K562 (cell line): ENCODE measurements at regions not wholly inside any gene's neighbourhood (a gene's known extent, or its start where the extent isn't known, plus 50 kb on each side); places are given as distances from the start of the nearest gene placed in this dataset.
A peak's percentile ranks its signal among the peaks of the same experiment; 100 is the strongest.

Experiments
- BDP1 ChIP-seq: IDR thresholded peaks from 3 replicates; pipeline ENCODE4 v1.6.1; 2011; ENCODE audit not compliant: insufficient read length, insufficient read depth
- CBFA2T2 ChIP-seq: fragments of 450-650 bp; conservative IDR thresholded peaks from 2 replicates; pipeline ENCODE4 v1.6.1; 2017; ENCODE audit warnings: mild to moderate bottlenecking
- CHAMP1 ChIP-seq: fragments of 450-650 bp; IDR thresholded peaks from 2 replicates; pipeline ENCODE4 v1.6.1; 2016; ENCODE audit warnings: mild to moderate bottlenecking
- E2F1 ChIP-seq: sonication (generic); formaldehyde crosslinking; IDR thresholded peaks from 2 replicates; pipeline ENCODE4 v1.8.1; 2023; ENCODE audit warnings: mild to moderate bottlenecking, missing genetic modification reagents, moderate library complexity
- E2F3 ChIP-seq: fragments of 250-450 bp; sonication (Bioruptor Pico); IDR thresholded peaks from 2 replicates; pipeline ENCODE4 v1.4.0; 2020; ENCODE audit warnings: mild to moderate bottlenecking
- HNRNPK ChIP-seq: fragments of 200-400 bp; formaldehyde crosslinking; IDR thresholded peaks from one replicate; pipeline ENCODE4 v1.6.1; 2018; ENCODE audit warnings: mild to moderate bottlenecking, low read depth, low read length; ENCODE audit not compliant: poor library complexity, severe bottlenecking
- ID3 ChIP-seq, 2 experiments: fragments of 250-450 bp in 1 of 2; fragments of 450-650 bp in 1 of 2; sonication (Bioruptor Pico) in 1 of 2; IDR thresholded peaks; 2 replicates each; pipeline versions ENCODE4 v1.6.1 to v1.8.0; 2016 to 2021; ENCODE audit warnings: mild to moderate bottlenecking in 2 of 2, moderate library complexity in 2 of 2, missing compliant biosample characterization in 1 of 2, missing genetic modification characterization in 1 of 2
- KDM1A ChIP-seq, 2 experiments: fragments of 450-650 bp; IDR thresholded peaks; 2 replicates each; pipeline ENCODE4 v1.6.1; 2016; ENCODE audit warnings: mild to moderate bottlenecking in 2 of 2
- NFXL1 ChIP-seq: fragments of 450-650 bp; formaldehyde crosslinking; IDR thresholded peaks from 2 replicates; pipeline ENCODE4 v1.4.0; 2021; ENCODE audit warnings: mild to moderate bottlenecking
- POLR2G ChIP-seq: fragments of 200-400 bp; formaldehyde crosslinking; IDR thresholded peaks from 2 replicates; pipeline ENCODE4 v1.6.1; 2017; ENCODE audit warnings: low read depth, mild to moderate bottlenecking, antibody characterized with exemption, low read length, moderate library complexity
- RBFOX2 ChIP-seq: fragments of 200-400 bp; formaldehyde crosslinking; IDR thresholded peaks from 2 replicates; pipeline ENCODE4 v1.6.1; 2017; ENCODE audit warnings: low read depth, mild to moderate bottlenecking, low read length, moderate library complexity
- RCOR1 ChIP-seq, 2 experiments: IDR thresholded peaks; 2 replicates each; pipeline ENCODE4 v1.6.1; 2012; ENCODE audit warnings: low read depth in 2 of 2, low read length in 2 of 2, borderline replicate concordance in 1 of 2, improper control_type of control experiment in 1 of 2
- SMARCE1 ChIP-seq: fragments of 450-650 bp; IDR thresholded peaks from 2 replicates; pipeline ENCODE4 v1.7.1; 2016; ENCODE audit warnings: mild to moderate bottlenecking
- SRSF1 ChIP-seq: fragments of 200-400 bp; formaldehyde crosslinking; IDR thresholded peaks from 2 replicates; pipeline ENCODE4 v1.6.1; 2017; ENCODE audit warnings: mild to moderate bottlenecking, low read depth, low read length, moderate library complexity
- TAF15 ChIP-seq: fragments of 200-400 bp; formaldehyde crosslinking; IDR thresholded peaks from 2 replicates; pipeline ENCODE4 v1.6.1; 2017; ENCODE audit warnings: mild to moderate bottlenecking, low read depth, low read length, moderate library complexity
- TAF7 ChIP-seq: fragments of 450-650 bp; IDR thresholded peaks from 2 replicates; pipeline ENCODE4 v1.6.1; 2016; ENCODE audit warnings: missing genetic modification characterization, missing compliant biosample characterization
- ZC3H8 ChIP-seq: fragments of 450-650 bp; IDR thresholded peaks from 2 replicates; pipeline ENCODE4 v1.6.1; 2017
- ZNF197 ChIP-seq: fragments of 200-800 bp; sonication (Bioruptor generic); IDR thresholded peaks from 2 replicates; pipeline ENCODE4 v1.6.1; 2016; ENCODE audit warnings: low read depth, missing genetic modification characterization, missing compliant biosample characterization
- ZNF217 ChIP-seq: sonication (generic); formaldehyde crosslinking; IDR thresholded peaks from 2 replicates; pipeline ENCODE4 v1.8.0; 2022; ENCODE audit warnings: mild to moderate bottlenecking, missing genetic modification reagents
- TF ChIP-seq, protein P1 (sequence below): sonication (generic); formaldehyde crosslinking; IDR thresholded peaks from 2 replicates; pipeline ENCODE4 v1.8.0; 2022; ENCODE audit warnings: mild to moderate bottlenecking, missing genetic modification reagents

- TF ChIP-seq, protein P1, sequence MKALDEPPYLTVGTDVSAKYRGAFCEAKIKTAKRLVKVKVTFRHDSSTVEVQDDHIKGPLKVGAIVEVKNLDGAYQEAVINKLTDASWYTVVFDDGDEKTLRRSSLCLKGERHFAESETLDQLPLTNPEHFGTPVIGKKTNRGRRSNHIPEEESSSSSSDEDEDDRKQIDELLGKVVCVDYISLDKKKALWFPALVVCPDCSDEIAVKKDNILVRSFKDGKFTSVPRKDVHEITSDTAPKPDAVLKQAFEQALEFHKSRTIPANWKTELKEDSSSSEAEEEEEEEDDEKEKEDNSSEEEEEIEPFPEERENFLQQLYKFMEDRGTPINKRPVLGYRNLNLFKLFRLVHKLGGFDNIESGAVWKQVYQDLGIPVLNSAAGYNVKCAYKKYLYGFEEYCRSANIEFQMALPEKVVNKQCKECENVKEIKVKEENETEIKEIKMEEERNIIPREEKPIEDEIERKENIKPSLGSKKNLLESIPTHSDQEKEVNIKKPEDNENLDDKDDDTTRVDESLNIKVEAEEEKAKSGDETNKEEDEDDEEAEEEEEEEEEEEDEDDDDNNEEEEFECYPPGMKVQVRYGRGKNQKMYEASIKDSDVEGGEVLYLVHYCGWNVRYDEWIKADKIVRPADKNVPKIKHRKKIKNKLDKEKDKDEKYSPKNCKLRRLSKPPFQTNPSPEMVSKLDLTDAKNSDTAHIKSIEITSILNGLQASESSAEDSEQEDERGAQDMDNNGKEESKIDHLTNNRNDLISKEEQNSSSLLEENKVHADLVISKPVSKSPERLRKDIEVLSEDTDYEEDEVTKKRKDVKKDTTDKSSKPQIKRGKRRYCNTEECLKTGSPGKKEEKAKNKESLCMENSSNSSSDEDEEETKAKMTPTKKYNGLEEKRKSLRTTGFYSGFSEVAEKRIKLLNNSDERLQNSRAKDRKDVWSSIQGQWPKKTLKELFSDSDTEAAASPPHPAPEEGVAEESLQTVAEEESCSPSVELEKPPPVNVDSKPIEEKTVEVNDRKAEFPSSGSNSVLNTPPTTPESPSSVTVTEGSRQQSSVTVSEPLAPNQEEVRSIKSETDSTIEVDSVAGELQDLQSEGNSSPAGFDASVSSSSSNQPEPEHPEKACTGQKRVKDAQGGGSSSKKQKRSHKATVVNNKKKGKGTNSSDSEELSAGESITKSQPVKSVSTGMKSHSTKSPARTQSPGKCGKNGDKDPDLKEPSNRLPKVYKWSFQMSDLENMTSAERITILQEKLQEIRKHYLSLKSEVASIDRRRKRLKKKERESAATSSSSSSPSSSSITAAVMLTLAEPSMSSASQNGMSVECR (CRISPR knock-in tag): no peak
- TF ChIP-seq ZC3H8 (no peak), HNRNPK (no peak), POLR2G (no peak), BDP1 (no peak), RCOR1 (IDR thresholded peaks at IDR 0.05; ENCODE audit: borderline replicate concordance in 1 of 2, low read depth in 2 of 2, low read length in 2 of 2) (peak in 1 of 2 experiments; percentile 77; a peak in 1 of 4 replicates), TAF15 (no peak), SMARCE1 (peak; percentile 93), ID3 (CRISPR knock-in tag; IDR thresholded peaks at IDR 0.05) (no peak), ID3 (tag; IDR thresholded peaks at IDR 0.05) (no peak), SRSF1 (no peak), ZNF197 (CRISPR knock-in tag) (0 out of 2 replicates have a peak, but pooled peaks have one; percentile 52), KDM1A (IDR thresholded peaks at IDR 0.05) (0 out of 4 replicates have a peak, but pooled peaks have one; percentile 8 to 29), CBFA2T2 (peak; percentile 79), TAF7 (tag) (no peak), NFXL1 (no peak), CHAMP1 (no peak), E2F1 (CRISPR knock-in tag) (no peak), RBFOX2 (no peak), E2F3 (CRISPR knock-in tag) (no peak), ZNF217 (CRISPR knock-in tag) (no peak)
These were observed 711.0 kb upstream of the CTNND2 start (continued) for GRCh38 chr5:12615141-12615820.
